Right renal cortex interstitium (tissue), 3 donors: ENCODE measurements at regions not wholly inside any gene's neighbourhood (a gene's known extent, or its start where the extent isn't known, plus 50 kb on each side); places are given as distances from the start of the nearest gene placed in this dataset.
A peak's percentile ranks its signal among the peaks of the same experiment; 100 is the strongest.
"Not testable (repeated sequence)": the region's sequence is repeated elsewhere in the genome, so short reads cannot be mapped to it uniquely, and the experiment has no call there.

Experiments used
- DNase-seq, 3 donors: peaks; one replicate each; pipeline ENCODE4 v3.0.0-alpha.2; 2013; ENCODE audit warnings: low read depth in 3 of 3, low spot score in 2 of 3

DNA sequence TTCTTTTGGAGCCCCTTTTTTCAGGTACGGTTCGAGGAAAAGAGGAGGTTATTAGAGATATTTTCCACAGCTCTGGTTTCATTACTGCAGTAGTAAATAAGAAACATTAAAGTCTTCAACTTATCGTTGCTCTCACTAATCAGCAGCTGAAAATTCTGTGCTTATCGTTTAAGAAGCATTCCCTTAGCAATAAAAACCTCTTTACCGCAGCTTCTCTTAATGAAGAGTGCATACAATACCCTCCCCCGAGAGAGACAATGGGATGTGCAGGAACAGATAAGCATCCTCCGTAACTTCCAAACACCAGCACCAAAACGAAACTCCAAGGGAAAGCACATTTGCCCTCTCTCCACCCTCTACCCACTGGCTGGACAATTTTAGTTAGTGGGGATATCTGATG, 384.5 kb downstream of the NEBL start:
- no peak for DNase-seq

DNA sequence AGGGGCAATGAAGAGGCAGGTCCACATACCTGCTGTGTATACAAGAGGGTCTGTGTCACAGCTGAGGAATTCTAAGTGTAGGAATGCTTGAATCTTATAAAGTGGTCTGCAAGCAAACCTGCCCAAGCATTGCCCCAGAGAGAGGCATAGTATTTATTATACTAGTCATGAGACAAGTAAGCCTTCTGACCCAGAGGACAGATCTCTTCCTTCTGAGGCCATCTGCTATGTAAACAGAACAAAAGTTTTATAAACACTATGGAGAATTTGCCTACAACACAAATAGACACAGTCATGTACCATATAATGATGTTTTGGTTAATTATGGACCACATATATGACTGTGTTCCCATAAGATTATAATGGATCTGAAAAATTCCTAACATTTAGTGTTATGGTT, 388.2 kb downstream of the NEBL start:
- DNase-seq: no peak

DNA sequence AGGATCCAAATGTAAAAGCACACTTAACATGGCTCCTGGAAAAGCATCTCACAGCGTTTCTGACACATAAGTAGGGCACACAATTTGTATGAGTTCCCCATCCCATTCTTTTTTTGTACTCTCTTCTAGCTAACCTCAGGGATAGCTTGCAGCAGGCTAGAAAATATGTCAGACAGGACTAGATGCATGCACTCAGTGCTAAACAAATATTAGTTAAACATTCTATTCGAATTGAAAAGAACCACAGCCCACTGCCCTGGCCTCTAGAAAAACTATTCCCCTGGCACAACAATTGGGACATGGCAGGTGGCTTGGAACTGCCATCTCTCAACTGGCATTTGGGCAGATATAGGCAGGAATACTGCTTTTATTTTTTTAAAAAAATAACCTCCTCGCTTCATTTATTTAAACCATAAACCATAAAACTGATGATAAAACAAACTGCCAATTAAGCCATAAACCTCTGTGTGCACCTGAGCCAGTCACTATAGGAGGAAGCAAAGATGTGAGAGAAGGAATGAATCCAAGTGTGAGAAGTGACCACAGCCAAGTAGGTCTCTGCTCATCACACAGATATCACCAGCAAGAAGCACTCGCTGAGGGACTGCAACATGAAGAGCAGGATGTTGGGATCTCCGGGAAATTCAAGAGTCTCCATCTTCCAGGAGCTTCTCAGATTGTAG, 394.1 kb downstream of the NEBL start:
- DNase-seq: no peak

DNA sequence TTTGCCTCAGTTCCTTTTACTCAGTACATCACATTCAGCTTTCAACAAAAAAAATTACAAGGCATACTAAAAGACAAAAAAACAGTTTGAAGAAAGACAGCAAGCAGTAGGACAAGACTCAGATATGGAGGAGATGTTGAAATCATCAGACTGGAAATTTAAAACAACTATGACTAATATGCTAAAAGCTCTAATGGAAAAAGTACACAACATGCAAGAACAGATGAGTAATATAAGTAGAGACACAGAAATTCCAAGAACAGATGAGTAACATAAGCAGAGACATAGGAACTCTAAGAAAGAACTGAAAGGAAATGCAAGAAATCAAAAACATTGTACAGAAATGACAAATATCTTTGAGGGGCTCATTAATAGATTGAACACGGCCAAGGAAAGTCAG, 402.6 kb downstream of the NEBL start:
- no peak for DNase-seq

DNA sequence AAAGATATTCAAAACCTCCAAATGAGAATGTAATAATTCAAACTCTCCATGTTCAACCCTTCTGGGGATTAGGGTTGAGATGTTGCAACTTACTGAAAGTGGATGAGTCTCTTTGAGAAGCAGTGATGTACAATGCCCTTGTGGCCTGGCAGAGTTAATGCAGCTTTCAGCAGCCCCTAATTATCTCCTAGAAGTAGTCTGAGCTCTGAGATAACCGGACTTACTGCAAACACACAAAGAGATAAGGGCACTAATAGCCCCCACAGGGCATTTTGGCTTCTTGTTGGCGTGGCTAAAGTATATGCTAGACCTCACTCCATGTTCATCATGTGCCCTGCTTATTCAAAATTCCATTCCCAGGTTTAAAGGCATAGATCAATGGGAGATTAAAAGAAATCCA, 404.7 kb downstream of the NEBL start:
- DNase-seq: no peak

DNA sequence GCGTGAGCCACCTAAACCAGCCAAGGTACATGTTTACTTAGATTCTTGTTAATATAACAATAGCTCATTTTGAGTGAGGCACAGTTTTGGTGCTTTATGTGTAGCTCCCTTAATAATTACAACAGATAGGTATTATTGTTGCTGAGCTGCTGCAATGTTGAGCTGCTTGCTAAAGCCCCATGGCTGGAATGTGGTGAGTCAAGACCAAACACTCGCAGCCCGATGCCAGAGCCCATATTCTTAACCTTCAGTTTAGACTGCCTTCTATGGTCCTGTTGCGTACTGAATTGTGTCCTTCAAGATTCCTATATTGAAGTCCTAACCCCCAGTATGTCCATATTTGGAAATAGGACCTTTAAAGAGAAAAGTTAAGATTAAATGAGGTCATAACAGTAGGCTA, 407.1 kb downstream of the NEBL start:
- DNase-seq: no peak

DNA sequence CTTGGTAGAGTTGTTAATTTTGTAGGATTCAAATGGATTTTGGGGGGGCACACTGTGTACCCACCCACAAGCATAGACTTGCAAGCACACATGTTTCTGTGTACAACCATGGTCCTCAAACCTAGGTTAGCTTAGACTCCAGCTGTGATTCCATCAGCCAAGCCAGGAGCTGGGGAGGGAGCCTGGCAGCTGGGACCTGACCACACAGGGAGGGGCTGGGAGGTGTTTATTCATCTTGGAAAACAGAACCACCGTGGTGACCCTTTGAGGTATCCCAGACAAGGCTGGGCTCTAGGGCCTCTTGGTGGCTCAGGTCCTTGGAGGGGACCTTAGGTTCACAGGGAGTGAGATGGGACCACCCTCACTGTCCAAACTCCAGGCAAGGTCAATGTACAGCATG, 410.3 kb downstream of the NEBL start:
- DNase-seq: no peak

- no peak for DNase-seq
Measured at GRCh38 chr10:20485554-20485953, 411.6 kb downstream of the NEBL start.

DNA sequence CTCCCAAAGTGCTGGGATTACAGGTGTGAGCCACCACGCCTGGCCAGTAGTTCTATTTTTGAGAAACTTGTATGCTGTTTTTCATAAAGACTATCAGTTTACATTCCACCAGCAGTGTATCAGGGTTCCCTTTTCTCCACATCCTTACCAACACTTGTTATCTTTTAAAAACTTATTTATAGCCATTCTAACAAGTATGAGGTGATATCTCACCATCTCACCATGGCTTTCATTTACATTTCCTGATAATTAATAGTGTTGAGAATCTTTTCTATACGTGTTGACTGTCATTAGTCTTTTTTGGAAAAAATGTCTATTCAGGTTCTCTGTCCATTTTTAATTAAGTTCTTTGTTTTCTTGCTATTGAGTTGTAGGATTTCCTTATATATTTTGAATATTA, 416.1 kb downstream of the NEBL start:
- no peak for DNase-seq

GRCh38 chr10:20480575-20480974, 416.5 kb downstream of the NEBL start:
- not testable (repeated sequence) for DNase-seq

GRCh38 chr10:20474064-20474463, 423.0 kb downstream of the NEBL start:
- DNase-seq: no peak

DNA sequence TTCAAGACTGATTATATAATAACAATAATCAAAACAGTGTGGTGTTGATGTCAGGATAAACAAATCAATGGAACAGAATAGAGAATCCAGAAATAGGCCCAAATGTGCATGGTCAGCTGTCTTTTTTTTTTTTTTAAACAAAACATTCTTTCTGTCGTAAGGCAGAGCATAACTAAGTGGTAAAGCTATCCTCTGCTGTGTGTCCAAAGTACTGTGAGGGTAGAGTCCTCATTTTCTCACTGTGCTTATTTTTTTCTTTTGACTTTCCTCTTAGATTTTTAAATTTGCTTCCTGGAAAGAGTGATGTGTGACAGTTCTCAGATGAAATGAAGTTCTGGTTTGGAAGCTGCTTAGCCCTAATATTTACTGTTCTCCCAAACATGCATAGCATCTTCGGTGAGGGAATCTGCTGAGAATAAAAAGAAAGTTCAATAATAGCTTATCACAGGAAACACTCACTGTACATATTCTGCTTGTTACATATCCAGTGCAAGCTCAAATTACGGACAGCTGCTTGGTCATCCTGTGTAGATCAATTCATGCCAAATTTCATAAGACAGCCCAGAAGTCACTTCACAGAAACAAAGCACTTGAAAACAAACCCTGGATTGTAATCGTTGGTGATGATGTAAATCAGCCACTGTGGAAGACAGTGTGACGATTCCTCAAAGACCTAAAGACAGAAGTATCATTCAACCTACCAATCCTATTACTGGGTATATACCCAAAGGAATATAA, 423.9 kb downstream of the NEBL start:
- no peak for DNase-seq

DNA sequence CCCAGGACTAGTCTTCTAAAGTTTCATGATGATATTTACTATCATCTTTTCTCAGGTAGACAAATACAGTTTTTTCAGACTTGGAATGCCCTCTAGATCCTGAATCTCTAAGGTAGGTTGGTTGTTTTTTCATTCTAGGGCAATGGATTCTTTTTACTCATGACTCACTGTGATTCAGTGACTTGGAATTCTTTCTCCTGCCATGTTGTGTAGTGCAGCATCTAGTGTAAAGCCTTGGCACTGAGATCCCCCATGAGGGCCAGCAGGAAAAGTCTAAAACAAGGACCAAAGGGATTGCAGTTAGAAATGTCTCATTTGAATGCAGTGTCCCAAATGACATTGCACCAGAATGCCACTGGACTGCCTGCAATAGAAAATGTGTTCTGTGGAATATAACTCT, 430.4 kb downstream of the NEBL start:
- no peak for DNase-seq

GRCh38 chr10:20457649-20458048, 439.5 kb downstream of the NEBL start:
- DNase-seq: peak in 1 of 3 donors; percentile 27

GRCh38 chr10:20455774-20456173, 441.3 kb downstream of the NEBL start:
- DNase-seq: no peak

DNA sequence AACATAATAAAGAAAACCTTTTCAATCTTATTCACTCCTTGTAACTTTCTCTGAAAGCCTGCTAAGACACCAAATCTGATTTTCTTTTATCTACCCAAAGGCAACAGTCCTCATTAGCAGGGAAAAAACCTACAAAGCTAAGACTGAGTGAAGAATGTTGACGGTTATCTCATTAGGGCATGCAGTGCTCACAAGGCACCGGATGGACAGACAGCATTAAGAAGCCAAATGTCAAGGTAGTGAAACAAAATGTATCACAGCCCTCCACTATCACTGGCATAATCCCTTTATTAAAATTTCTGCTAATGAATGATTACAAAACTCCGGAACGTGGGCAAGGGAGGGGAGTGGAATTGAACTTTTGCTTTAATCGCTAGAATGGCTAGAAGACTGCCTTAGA, 442.8 kb downstream of the NEBL start:
- no peak for DNase-seq

- no peak for DNase-seq
Measured at GRCh38 chr10:20446561-20447193, 450.4 kb downstream of the NEBL start.

DNA sequence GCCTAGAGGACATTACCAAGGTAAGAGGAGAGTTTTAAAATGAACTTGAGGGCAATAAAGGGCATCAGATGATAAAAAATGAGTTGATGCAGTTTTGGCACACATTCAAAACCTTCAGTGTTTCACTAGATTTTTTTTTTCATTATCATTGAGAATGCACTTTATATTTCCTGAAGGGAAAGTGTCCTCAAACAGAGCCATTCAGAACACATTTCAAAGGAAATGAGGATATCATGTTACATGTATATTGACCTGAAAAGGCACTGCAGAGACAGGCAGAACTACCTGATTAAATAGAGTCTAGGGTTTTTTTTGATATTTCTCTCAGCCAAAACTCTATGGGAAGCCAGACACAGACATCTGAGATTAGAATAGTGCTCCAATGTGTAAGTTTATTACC, 454.0 kb downstream of the NEBL start:
- DNase-seq: no peak

DNA sequence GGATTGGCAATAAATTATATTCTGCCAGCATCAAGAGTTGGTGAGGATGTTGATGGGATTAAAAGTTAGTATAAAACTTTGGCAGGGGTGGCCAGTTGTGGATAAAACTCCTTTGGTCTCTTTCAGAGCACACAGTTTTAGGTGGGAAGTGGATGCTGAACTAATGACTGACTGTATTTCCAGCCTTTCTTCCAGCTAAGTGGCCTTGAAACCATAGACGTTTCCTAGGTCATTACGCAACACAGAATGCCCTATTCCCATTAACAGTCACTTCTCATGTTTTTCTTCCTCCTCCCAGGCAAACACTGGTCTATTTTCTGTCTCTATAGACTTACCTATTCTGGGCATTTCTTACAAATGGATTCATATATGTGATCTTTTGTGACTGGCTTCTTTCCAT, 467.4 kb downstream of the NEBL start:
- DNase-seq: no peak

DNA sequence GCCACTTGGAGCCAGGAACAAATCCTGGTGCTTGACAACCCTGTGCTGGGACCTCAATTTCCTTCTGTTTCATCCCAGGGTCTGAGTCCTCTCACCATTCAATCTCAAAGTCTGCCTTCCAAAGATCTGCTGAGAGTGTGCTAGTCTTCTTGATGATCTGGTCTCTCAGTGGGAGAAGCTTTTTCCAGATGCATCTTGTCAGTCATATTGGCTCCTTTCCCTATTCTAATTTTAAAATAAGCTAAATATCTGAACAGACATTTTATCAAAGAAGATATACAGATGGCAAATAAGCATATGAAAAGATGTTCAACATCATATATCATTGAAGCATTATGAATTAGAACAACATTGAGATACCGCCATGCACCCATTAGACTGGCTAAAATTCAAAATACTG, 469.3 kb downstream of the NEBL start:
- DNase-seq: no peak

DNA sequence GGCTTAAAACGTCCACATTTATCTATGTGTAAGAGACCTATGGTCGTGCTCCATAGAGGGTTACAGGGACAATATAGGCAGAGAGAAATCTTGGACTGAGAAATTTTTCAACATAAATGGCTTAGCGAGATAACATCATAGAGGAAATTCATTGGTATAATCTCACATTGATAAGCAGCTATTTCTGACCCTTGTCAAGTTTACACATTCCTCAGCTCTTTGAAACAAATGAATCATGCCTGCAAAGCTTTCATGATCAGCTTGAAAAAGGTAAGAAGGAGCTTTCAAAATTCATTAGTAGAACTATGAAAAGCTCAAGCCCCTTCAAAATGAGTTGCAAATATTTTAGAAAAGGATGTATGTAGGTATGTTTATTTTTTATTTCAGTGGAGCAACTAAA, 478.8 kb downstream of the NEBL start:
- no peak for DNase-seq

DNA sequence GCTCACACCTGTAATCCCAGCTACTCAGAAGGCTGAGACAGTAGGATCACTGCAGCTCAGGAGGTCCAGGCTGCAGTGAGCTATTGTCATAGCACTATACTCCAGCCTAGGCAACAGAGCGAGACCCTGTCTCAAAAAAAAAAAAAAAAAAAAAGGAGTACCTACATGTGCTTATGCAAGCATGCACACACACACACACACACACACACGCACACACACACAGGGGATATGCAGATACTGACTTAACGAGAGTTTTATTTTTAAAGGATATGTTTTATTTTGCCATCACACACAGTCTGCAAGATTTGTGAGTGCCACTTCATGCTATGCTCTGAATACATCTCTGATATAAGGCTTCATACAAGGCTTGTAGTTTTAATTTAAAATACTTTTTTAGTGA, 479.3 kb downstream of the NEBL start:
- DNase-seq: no peak
